ENCODE measurements at regions not wholly inside any gene's neighbourhood (a gene's known extent, or its start where the extent isn't known, plus 50 kb on each side); places are given as distances from the start of the nearest gene placed in this dataset.
A peak's percentile ranks its signal among the peaks of the same experiment; 100 is the strongest.
"Not testable (repeated sequence)": the region's sequence is repeated elsewhere in the genome, so short reads cannot be mapped to it uniquely, and the experiment has no call there.

DNA sequence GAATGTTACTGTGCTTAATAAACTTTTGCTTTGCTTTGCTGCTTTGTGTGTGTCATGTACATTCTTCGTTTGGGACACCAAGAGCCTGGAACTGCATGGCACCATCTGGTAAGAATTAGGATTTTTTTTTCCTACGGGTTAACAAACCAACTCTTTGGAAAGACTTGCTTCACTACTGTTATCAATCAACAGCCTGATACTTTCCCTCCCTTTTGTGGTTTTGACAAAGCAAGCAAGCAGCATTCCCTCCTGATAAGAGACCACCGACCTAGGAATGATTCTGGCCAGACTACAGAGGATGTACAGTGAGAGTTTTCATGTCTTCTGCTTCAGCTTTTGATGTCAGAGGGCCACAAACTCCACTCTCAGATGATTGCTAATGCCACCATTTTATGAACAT is 237.5 kb downstream of the FAM72C start:
- not testable (repeated sequence) for H3K36me3 ChIP-seq (ENCODE audit: control insufficient read depth, insufficient read depth, low read length); H3K27me3 ChIP-seq (ENCODE audit: control insufficient read depth, insufficient read depth, low read length); H3K9me3 ChIP-seq (ENCODE audit: control insufficient read depth, insufficient read depth, low read length); H3K4me1 ChIP-seq (ENCODE audit: control insufficient read depth, insufficient read depth, low read length); H3K4me3 ChIP-seq (ENCODE audit: low read depth, low read length); DNase-seq (ENCODE audit: low read depth in 4 of 6, low spot score in 6 of 6); H3K27ac ChIP-seq (ENCODE audit: low read depth, low read length)
- WGBS (ENCODE audit: insufficient coverage) = no CpG with 5 or more reads among the region's 3 CpGs

DNA sequence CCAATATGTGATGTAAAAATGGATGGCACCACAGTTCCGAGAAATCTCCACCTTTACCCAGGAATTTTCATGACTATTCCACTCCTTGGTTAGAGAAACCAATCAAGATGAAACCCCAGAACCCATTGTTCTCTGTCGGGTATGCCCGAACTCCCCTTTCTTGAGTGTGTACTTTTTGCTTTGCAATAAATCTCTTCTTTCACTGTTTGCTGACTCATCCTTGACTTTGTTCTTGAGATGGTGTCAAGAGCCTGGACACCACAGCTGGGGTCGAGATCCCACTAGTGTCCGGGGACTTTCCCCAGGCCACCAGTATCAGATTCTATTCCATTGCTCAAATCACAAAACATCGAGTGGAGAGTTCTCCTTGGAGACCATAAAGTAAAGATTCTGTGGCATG is 240.9 kb downstream of the FAM72C start:
- WGBS (ENCODE audit: insufficient coverage) = 67% methylated on average over 1 of the region's 6 CpGs
- H3K4me3 ChIP-seq (ENCODE audit: low read depth, low read length); H3K9me3 ChIP-seq (ENCODE audit: control insufficient read depth, insufficient read depth, low read length); H3K27ac ChIP-seq (ENCODE audit: low read depth, low read length); DNase-seq (ENCODE audit: low read depth in 4 of 6, low spot score in 6 of 6); H3K4me1 ChIP-seq (ENCODE audit: control insufficient read depth, insufficient read depth, low read length); H3K36me3 ChIP-seq (ENCODE audit: control insufficient read depth, insufficient read depth, low read length); H3K27me3 ChIP-seq (ENCODE audit: control insufficient read depth, insufficient read depth, low read length): not testable (repeated sequence)

DNA sequence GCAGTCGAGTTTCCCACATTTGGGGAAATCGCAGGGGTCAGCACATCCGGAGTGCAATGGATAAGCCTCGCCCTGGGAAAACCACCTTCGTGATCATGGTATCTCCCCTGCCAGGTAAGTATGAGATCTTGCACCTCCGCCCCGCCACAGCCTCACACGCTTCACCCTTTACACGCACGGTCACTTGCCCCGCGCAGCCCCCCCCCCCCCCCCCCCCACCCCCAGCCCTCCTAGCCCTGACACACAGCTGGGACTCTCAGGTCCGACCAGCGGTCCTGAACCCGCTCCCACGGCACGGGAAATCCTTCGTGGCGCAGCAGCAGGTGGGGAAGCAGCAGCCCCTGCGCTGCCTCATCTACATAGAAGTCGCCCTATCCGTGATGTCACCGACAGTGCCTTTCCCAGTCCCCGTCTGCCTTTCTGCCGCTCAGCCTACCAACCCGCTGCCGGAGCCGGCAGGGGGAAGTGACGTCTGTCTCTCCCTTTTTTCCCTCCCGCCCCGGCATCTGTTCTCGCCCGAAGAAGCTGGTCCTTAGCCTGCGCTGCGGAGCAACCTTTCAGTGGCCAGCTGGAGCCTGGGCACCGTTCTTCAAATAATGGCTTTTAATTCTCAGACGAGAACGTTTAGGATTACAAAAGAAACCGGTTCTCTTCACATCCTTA is 242.2 kb downstream of the FAM72C start:
- no CpG with 5 or more reads among the region's 39 CpGs for WGBS (ENCODE audit: insufficient coverage)
- peak in 1 of 6 donors; percentile 54 for DNase-seq (ENCODE audit: low read depth in 4 of 6, low spot score in 6 of 6)
- H3K27me3 ChIP-seq (ENCODE audit: control insufficient read depth, insufficient read depth, low read length); H3K4me3 ChIP-seq (ENCODE audit: low read depth, low read length); H3K36me3 ChIP-seq (ENCODE audit: control insufficient read depth, insufficient read depth, low read length); H3K27ac ChIP-seq (ENCODE audit: low read depth, low read length); H3K9me3 ChIP-seq (ENCODE audit: control insufficient read depth, insufficient read depth, low read length); H3K4me1 ChIP-seq (ENCODE audit: control insufficient read depth, insufficient read depth, low read length): not testable (repeated sequence)

DNA sequence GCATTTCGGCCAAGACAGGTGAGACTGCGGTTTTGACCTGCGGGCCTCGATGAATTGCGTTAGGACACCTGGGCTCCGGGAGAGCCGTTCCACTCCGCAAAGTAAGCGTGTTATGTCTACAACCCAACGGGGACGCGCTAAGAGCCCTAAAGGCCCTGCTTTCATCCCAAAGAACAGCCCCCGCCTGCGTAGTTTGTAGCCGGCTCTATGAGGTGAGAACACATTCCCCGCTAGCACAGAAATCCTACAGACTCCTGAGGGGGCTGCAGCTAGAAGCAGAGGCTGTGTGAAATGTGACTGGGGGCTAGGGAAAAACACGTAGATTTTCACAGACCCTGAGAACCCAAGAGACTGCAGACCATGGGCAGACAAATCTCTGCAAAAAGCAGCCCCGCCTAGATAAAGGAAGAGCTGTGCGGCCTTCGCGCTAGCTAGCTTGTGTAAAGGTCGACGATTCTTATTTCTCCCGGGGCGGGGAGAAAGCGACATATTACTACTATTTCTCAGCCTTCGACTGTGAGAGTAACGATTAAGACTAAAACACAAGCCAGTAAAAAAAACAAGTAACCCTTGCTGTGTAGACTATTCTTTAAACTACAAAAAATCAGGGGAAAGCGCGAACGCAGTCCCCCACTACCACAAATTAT is 242.9 kb downstream of the FAM72C start:
- H3K27me3 ChIP-seq (ENCODE audit: control insufficient read depth, insufficient read depth, low read length); H3K4me3 ChIP-seq (ENCODE audit: low read depth, low read length); H3K4me1 ChIP-seq (ENCODE audit: control insufficient read depth, insufficient read depth, low read length); H3K27ac ChIP-seq (ENCODE audit: low read depth, low read length); DNase-seq (ENCODE audit: low read depth in 4 of 6, low spot score in 6 of 6); H3K9me3 ChIP-seq (ENCODE audit: control insufficient read depth, insufficient read depth, low read length); H3K36me3 ChIP-seq (ENCODE audit: control insufficient read depth, insufficient read depth, low read length): not testable (repeated sequence)
- WGBS (ENCODE audit: insufficient coverage) = no CpG with 5 or more reads among the region's 31 CpGs

DNA sequence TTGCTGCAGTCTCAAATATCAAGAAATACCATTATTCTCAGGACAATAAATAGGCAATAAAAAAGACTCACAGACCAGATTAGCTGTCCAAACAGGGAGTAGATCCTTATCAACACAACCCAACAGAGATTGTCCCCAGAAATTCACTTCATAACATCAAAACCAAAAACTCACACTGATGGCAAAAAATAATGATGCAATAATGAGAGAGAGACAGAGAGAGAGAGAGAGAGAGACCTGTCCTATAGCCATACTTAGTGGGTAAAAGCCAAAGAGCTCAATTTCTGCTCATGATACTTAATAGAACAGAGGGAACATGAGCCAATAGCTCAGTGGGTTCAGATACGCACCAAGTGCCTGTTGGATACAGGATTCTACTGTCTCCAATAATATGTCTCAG is 244.5 kb downstream of the FAM72C start:
- Histone ChIP-seq H3K4me1 (ENCODE audit: control insufficient read depth, insufficient read depth, low read length) (no peaks in the 10 kb centered on the region), H3K4me3 (ENCODE audit: low read depth, low read length) (no peak overlapping the region), H3K9me3 (ENCODE audit: control insufficient read depth, insufficient read depth, low read length) (no peaks in the 10 kb centered on the region), H3K36me3 (ENCODE audit: control insufficient read depth, insufficient read depth, low read length) (no peaks in the 10 kb centered on the region), H3K27ac (ENCODE audit: low read depth, low read length) (no peak overlapping the region), H3K27me3 (ENCODE audit: control insufficient read depth, insufficient read depth, low read length) (no peaks in the 10 kb centered on the region)
- no peak for DNase-seq (ENCODE audit: low read depth in 4 of 6, low spot score in 6 of 6)
- no CpG with 5 or more reads among the region's 1 CpG for WGBS (ENCODE audit: insufficient coverage)

DNA sequence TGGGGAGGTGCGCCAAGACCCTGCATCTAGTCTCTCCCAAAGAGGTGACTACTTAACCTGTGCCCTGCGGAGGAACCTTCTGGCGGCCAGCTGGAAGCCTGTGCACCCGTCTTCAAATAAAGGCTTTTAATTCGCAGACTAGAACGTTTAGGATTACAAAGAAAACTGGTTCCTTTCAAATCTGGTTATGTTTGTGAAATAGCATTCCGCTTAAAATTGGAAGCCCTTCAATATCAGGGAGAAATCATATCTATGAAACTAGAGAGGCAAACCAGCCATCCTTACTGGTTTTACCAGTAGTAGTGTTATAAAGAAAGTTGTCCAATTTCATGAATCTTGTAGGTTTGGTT is 250.8 kb downstream of the FAM72C start:
- DNase-seq (ENCODE audit: low read depth in 4 of 6, low spot score in 6 of 6) = no peak
- H3K27me3 ChIP-seq (ENCODE audit: control insufficient read depth, insufficient read depth, low read length) = peaks cover 8% of the 10 kb centered on the region
- H3K4me1 ChIP-seq (ENCODE audit: control insufficient read depth, insufficient read depth, low read length) = no peaks in the 10 kb centered on the region
- H3K9me3 ChIP-seq (ENCODE audit: control insufficient read depth, insufficient read depth, low read length) = no peaks in the 10 kb centered on the region
- no peak overlapping the region for H3K4me3 ChIP-seq (ENCODE audit: low read depth, low read length)
- WGBS (ENCODE audit: insufficient coverage) = 6% methylated on average over 4 of the region's 7 CpGs
- H3K36me3 ChIP-seq (ENCODE audit: control insufficient read depth, insufficient read depth, low read length) = no peaks in the 10 kb centered on the region
- H3K27ac ChIP-seq (ENCODE audit: low read depth, low read length) = no peak overlapping the region

DNA sequence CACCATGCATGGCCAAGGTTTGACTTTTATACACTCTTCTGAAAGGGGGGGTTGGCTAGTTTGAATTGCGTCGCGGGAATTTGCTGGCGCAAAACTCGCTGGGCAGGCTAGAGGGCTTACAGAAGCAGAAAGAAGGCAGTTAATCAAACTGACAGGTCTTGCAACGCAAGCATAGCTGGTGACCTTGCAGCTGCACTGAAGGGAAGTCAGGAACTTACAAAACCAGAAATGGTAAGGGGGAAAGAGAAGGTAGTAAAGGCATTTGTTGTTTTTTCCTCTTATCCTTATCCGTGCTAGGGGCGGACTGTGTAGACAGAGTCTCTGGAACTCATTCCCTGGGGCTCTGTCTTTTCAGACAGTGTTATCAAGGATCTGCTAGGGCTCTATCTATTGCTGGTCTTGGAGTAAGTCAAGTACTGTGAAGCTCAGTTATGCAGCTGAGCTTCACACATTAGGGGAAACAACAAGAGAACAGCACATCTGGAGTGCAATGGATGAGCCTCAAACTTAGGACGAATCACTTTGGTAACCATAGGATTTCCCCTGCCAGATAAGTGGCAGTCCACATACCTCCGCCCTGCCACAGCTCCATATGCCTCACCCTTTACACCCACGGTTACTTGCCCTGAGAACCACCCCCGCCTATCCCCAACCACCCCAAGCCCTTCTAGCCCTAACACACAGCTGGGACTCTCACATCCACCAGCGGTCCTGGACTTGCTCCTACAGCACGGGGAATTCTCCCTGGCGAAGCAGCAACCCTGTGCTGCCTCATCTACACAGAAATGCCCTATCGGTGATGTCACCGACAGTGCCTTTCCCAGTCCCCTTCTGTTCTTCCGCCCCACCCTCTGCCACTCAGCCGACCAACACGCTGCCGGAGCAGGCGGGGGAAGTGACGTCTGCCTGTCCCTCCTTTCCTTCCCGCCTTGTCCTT is 251.4 kb downstream of the FAM72C start:
- Histone ChIP-seq H3K27ac (ENCODE audit: low read depth, low read length) (no peak overlapping the region), H3K9me3 (ENCODE audit: control insufficient read depth, insufficient read depth, low read length) (no peaks in the 10 kb centered on the region), H3K4me1 (ENCODE audit: control insufficient read depth, insufficient read depth, low read length) (no peaks in the 10 kb centered on the region), H3K27me3 (ENCODE audit: control insufficient read depth, insufficient read depth, low read length) (peaks cover 8% of the 10 kb centered on the region), H3K4me3 (ENCODE audit: low read depth, low read length) (no peak overlapping the region), H3K36me3 (ENCODE audit: control insufficient read depth, insufficient read depth, low read length) (no peaks in the 10 kb centered on the region)
- DNase-seq (ENCODE audit: low read depth in 4 of 6, low spot score in 6 of 6) = peak in 2 of 6 donors; percentile 22 to 90
- 22% methylated on average over 24 of the region's 24 CpGs for WGBS (ENCODE audit: insufficient coverage)

DNA sequence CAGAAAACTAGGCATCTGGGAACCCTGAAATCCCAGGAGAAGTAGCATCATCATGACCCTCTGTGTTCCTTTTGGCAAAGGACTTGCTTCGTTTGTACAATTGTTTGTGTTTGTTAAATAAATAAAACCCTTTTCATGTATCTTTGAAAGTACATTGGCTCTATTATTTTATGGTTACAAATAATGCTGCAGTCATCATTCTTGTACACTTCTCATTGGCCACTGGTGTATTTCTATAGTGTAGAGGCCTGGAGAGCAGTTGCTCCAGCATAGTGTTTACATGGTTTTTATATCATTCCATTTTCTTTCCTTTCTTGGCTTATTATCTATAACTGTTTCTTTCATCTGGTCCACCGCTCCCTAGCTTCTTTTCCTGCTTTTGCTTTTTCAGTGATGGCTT is 253.3 kb downstream of the FAM72C start:
- whole genome bisulfite sequencing (ENCODE audit: insufficient coverage) = no CpG with 5 or more reads among the region's 2 CpGs
- H3K4me3 ChIP-seq (ENCODE audit: low read depth, low read length) = no peak overlapping the region
- H3K27me3 ChIP-seq (ENCODE audit: control insufficient read depth, insufficient read depth, low read length) = peaks cover 8% of the 10 kb centered on the region
- H3K27ac ChIP-seq (ENCODE audit: low read depth, low read length) = no peak overlapping the region
- H3K9me3 ChIP-seq (ENCODE audit: control insufficient read depth, insufficient read depth, low read length) = no peaks in the 10 kb centered on the region
- DNase-seq (ENCODE audit: low read depth in 4 of 6, low spot score in 6 of 6) = no peak
- H3K4me1 ChIP-seq (ENCODE audit: control insufficient read depth, insufficient read depth, low read length) = no peaks in the 10 kb centered on the region
- H3K36me3 ChIP-seq (ENCODE audit: control insufficient read depth, insufficient read depth, low read length) = no peaks in the 10 kb centered on the region

DNA sequence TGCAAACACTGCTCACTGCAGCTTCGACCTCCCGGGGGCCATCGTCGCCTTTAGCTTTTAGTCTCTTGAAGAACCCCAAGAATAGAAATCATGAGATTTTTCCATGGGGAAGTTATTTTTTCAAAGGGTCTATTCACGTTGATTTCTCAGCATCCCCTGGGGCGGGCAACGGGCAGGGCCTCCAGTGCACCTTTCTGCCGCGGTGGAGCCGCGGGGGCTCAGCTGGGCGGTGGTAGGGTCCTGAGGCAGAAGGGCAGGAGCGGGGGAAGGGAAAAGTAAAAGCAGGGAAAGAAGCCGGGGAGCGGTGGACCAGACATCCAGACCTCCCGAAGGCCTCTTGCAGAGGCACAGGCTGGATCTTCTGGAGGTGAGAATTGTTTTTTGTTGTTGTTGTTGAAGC is 253.8 kb downstream of the FAM72C start:
- 32% methylated on average over 11 of the region's 16 CpGs for WGBS (ENCODE audit: insufficient coverage)
- no peaks in the 10 kb centered on the region for H3K36me3 ChIP-seq (ENCODE audit: control insufficient read depth, insufficient read depth, low read length)
- no peak overlapping the region for H3K4me3 ChIP-seq (ENCODE audit: low read depth, low read length)
- H3K4me1 ChIP-seq (ENCODE audit: control insufficient read depth, insufficient read depth, low read length) = no peaks in the 10 kb centered on the region
- H3K27me3 ChIP-seq (ENCODE audit: control insufficient read depth, insufficient read depth, low read length) = peaks cover 8% of the 10 kb centered on the region
- no peak for DNase-seq (ENCODE audit: low read depth in 4 of 6, low spot score in 6 of 6)
- no peak overlapping the region for H3K27ac ChIP-seq (ENCODE audit: low read depth, low read length)
- H3K9me3 ChIP-seq (ENCODE audit: control insufficient read depth, insufficient read depth, low read length) = no peaks in the 10 kb centered on the region
